ENCODE measurements at regions not wholly inside any gene's neighbourhood (a gene's known extent, or its start where the extent isn't known, plus 50 kb on each side); places are given as distances from the start of the nearest gene placed in this dataset.

- H3K9me3 ChIP-seq (ENCODE audit: insufficient read depth, low read length): no peaks in the 10 kb centered on the region
- no peaks in the 10 kb centered on the region for H3K36me3 ChIP-seq (replicated peaks; ENCODE audit: low read depth, low read length)
- no peaks in the 10 kb centered on the region for H4K20me1 ChIP-seq (ENCODE audit: insufficient read depth, low read length)
- H3K4me2 ChIP-seq (ENCODE audit: low read length): no peak overlapping the region
- H3K27me3 ChIP-seq (ENCODE audit: low read depth, low read length): no peaks in the 10 kb centered on the region
- no peak overlapping the region for H3K27ac ChIP-seq (ENCODE audit: low read length)
- no peak overlapping the region for H3K4me3 ChIP-seq (ENCODE audit: low read length)
- no peak overlapping the region for H2AFZ ChIP-seq (ENCODE audit: low read depth, low read length)
- H3K79me2 ChIP-seq (ENCODE audit: low read length): no peaks in the 10 kb centered on the region
- no peak overlapping the region for H3K9ac ChIP-seq (ENCODE audit: low read length)
- TF ChIP-seq, protein P1, sequence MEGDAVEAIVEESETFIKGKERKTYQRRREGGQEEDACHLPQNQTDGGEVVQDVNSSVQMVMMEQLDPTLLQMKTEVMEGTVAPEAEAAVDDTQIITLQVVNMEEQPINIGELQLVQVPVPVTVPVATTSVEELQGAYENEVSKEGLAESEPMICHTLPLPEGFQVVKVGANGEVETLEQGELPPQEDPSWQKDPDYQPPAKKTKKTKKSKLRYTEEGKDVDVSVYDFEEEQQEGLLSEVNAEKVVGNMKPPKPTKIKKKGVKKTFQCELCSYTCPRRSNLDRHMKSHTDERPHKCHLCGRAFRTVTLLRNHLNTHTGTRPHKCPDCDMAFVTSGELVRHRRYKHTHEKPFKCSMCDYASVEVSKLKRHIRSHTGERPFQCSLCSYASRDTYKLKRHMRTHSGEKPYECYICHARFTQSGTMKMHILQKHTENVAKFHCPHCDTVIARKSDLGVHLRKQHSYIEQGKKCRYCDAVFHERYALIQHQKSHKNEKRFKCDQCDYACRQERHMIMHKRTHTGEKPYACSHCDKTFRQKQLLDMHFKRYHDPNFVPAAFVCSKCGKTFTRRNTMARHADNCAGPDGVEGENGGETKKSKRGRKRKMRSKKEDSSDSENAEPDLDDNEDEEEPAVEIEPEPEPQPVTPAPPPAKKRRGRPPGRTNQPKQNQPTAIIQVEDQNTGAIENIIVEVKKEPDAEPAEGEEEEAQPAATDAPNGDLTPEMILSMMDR (IDR thresholded peaks at IDR 0.05; ENCODE audit: low read depth, low read length): no peak
- no peak for TF ChIP-seq EZH2phosphoT487 (IDR thresholded peaks at IDR 0.05; ENCODE audit: low read depth)
- H3K4me1 ChIP-seq (ENCODE audit: low read length): no peaks in the 10 kb centered on the region
Measured at GRCh38 chr3:155013427-155013826, 66.7 kb upstream of the MME start.

- H3K27ac ChIP-seq (ENCODE audit: low read length): no peak overlapping the region
- H3K36me3 ChIP-seq (replicated peaks; ENCODE audit: low read depth, low read length): no peaks in the 10 kb centered on the region
- H3K9me3 ChIP-seq (ENCODE audit: insufficient read depth, low read length): no peaks in the 10 kb centered on the region
- H3K4me2 ChIP-seq (ENCODE audit: low read length): no peak overlapping the region
- TF ChIP-seq EZH2phosphoT487 (IDR thresholded peaks at IDR 0.05; ENCODE audit: low read depth): no peak
- TF ChIP-seq, protein P1 (IDR thresholded peaks at IDR 0.05; ENCODE audit: low read depth, low read length): no peak
- H3K4me1 ChIP-seq (ENCODE audit: low read length): no peaks in the 10 kb centered on the region
- no peak overlapping the region for H3K4me3 ChIP-seq (ENCODE audit: low read length)
- no peak overlapping the region for H2AFZ ChIP-seq (ENCODE audit: low read depth, low read length)
- no peak overlapping the region for H3K9ac ChIP-seq (ENCODE audit: low read length)
- no peaks in the 10 kb centered on the region for H4K20me1 ChIP-seq (ENCODE audit: insufficient read depth, low read length)
- no peaks in the 10 kb centered on the region for H3K27me3 ChIP-seq (ENCODE audit: low read depth, low read length)
- no peaks in the 10 kb centered on the region for H3K79me2 ChIP-seq (ENCODE audit: low read length)
Measured at GRCh38 chr3:155012584-155012983, 67.5 kb upstream of the MME start.

- Histone ChIP-seq H3K4me1 (ENCODE audit: low read length) (no peaks in the 10 kb centered on the region), H3K9ac (ENCODE audit: low read length) (no peak overlapping the region), H3K4me2 (ENCODE audit: low read length) (no peak overlapping the region), H3K27ac (ENCODE audit: low read length) (no peak overlapping the region), H2AFZ (ENCODE audit: low read depth, low read length) (no peak overlapping the region), H3K36me3 (replicated peaks; ENCODE audit: low read depth, low read length) (no peaks in the 10 kb centered on the region), H3K79me2 (ENCODE audit: low read length) (no peaks in the 10 kb centered on the region), H3K27me3 (ENCODE audit: low read depth, low read length) (no peaks in the 10 kb centered on the region), H4K20me1 (ENCODE audit: insufficient read depth, low read length) (no peaks in the 10 kb centered on the region), H3K9me3 (ENCODE audit: insufficient read depth, low read length) (no peaks in the 10 kb centered on the region), H3K4me3 (ENCODE audit: low read length) (no peak overlapping the region)
- TF ChIP-seq EZH2phosphoT487 (IDR thresholded peaks at IDR 0.05; ENCODE audit: low read depth): no peak
- TF ChIP-seq, protein P1 (IDR thresholded peaks at IDR 0.05; ENCODE audit: low read depth, low read length): no peak
Measured at GRCh38 chr3:155010416-155010815, 69.7 kb upstream of the MME start.

GRCh38 chr3:155009217-155009616 lies 70.9 kb upstream of the MME start:
- Histone ChIP-seq H3K79me2 (ENCODE audit: low read length) (no peaks in the 10 kb centered on the region), H3K27me3 (ENCODE audit: low read depth, low read length) (no peaks in the 10 kb centered on the region), H3K36me3 (replicated peaks; ENCODE audit: low read depth, low read length) (no peaks in the 10 kb centered on the region), H3K9ac (ENCODE audit: low read length) (no peak overlapping the region), H2AFZ (ENCODE audit: low read depth, low read length) (no peak overlapping the region), H3K4me1 (ENCODE audit: low read length) (no peaks in the 10 kb centered on the region), H3K27ac (ENCODE audit: low read length) (no peak overlapping the region), H3K4me3 (ENCODE audit: low read length) (no peak overlapping the region), H4K20me1 (ENCODE audit: insufficient read depth, low read length) (no peaks in the 10 kb centered on the region), H3K4me2 (ENCODE audit: low read length) (no peak overlapping the region), H3K9me3 (ENCODE audit: insufficient read depth, low read length) (no peaks in the 10 kb centered on the region)
- no peak for TF ChIP-seq EZH2phosphoT487 (IDR thresholded peaks at IDR 0.05; ENCODE audit: low read depth)
- TF ChIP-seq, protein P1 (IDR thresholded peaks at IDR 0.05; ENCODE audit: low read depth, low read length): no peak
